ENCODE measurements at regions not wholly inside any gene's neighbourhood (a gene's known extent, or its start where the extent isn't known, plus 50 kb on each side); places are given as distances from the start of the nearest gene placed in this dataset.

DNA sequence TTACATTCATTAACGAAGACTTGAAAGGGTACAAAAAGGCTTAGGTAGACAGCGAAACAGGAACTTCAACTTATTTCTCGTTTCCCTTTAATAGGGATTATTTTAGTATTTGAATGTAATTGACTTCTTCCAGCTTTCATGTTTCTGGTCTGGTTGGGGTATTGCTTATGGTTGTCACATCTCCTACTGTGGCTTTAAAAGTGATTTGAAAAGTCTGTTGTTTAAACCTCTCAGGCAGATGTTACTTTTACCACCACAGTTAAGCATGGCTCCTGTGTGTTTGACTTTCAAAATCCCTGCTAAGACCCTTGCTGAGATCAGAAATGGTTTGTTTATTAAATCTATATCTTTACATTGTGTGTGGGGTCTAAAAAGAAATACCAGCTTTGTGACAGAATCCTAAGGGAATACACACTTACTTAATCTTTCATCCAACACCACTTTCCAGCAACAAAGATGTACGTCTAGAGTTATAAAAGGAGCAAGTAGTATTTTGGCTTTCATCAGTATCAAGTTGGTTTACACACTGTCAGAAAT lies 661.2 kb downstream of the FAT4 start:
- H3K9me3 Mint-ChIP-seq, result peaks cover 12% of the 10 kb centered on the region
- no peaks in the 10 kb centered on the region for H3K27me3 Mint-ChIP-seq
- no peak overlapping the region for H3K27ac Mint-ChIP-seq
- no peak overlapping the region for H3K4me3 Mint-ChIP-seq
- no peak for ATAC-seq (replicated peaks)
- no peaks in the 10 kb centered on the region for H3K4me1 Mint-ChIP-seq
- H3K36me3 Mint-ChIP-seq (ENCODE audit: low read depth), result no peaks in the 10 kb centered on the region

DNA sequence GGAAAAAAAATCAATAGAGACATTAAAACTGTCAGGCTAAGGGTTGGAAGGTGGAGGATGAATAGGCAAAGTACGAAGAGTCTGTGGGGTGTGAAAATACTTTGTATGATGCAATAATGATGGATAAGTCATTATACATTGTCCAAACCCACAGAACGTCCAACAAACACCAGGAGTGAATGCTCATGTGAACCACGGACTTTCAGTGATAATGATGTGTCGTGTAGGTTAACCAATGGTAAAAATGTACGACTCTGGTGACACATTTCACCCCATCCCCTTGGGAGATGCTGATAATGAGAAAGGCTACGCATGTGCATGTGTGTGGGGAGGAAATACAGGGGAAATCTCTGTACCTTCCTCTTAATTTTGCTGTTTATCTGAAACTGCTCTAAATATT lies 665.2 kb downstream of the FAT4 start:
- H3K36me3 Mint-ChIP-seq (ENCODE audit: low read depth), result no peaks in the 10 kb centered on the region
- H3K27me3 Mint-ChIP-seq, result no peaks in the 10 kb centered on the region
- no peaks in the 10 kb centered on the region for H3K4me1 Mint-ChIP-seq
- ATAC-seq (replicated peaks), result no peak
- H3K9me3 Mint-ChIP-seq, result peaks cover 11% of the 10 kb centered on the region
- H3K4me3 Mint-ChIP-seq, result no peak overlapping the region
- no peak overlapping the region for H3K27ac Mint-ChIP-seq

DNA sequence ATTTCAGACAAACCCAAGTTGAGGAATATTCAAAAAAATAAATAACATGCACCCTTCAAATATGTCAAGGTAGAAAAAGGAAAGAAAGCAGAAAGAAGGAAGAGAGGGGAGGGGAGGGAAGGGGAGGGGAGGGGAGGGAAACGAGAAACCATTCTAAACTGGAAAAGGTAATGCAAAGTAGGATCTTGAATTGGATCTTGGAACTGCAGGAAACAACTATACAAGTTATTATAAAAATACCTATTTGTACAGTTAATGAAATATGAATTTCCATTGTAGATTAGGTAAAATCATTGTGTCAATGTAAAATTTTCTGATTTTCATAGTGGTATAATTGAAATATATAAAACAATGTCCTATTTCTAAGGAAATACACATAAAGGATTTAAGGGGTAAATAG lies 668.4 kb downstream of the FAT4 start:
- H3K27ac Mint-ChIP-seq, result no peak overlapping the region

DNA sequence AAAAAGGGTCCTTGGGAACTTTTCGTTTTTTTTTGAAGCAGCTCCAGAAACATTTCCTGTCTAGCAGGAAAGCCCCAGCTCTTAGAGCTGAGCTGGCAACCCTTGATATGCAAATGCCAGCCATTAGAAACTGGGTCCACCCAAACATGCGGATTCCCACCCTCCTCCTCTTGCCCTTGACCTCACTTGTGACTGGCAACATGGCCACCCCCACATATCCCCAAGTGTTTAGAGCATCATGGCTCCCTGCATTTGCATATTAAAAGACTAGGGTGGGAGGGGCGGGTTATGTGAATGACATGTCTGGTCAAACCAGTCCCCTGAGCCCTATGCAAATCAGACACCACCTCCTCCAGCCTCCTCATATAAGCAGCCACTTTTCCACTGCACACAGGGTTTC lies 671.1 kb downstream of the FAT4 start:
- Mint-ChIP-seq H3K4me3 (no peak overlapping the region), H3K9me3 (peaks cover 20% of the 10 kb centered on the region), H3K27ac (no peak overlapping the region), H3K36me3 (ENCODE audit: low read depth) (no peaks in the 10 kb centered on the region), H3K27me3 (no peaks in the 10 kb centered on the region), H3K4me1 (no peaks in the 10 kb centered on the region)
- ATAC-seq (replicated peaks), result no peak

More for the DNA sequence above, 668.4 kb downstream of the FAT4 start:
- H3K4me3 Mint-ChIP-seq, result no peak overlapping the region
- no peaks in the 10 kb centered on the region for H3K4me1 Mint-ChIP-seq
- H3K36me3 Mint-ChIP-seq (ENCODE audit: low read depth), result no peaks in the 10 kb centered on the region
- peaks cover 20% of the 10 kb centered on the region for H3K9me3 Mint-ChIP-seq
- no peaks in the 10 kb centered on the region for H3K27me3 Mint-ChIP-seq
- ATAC-seq (replicated peaks), result no peak

DNA sequence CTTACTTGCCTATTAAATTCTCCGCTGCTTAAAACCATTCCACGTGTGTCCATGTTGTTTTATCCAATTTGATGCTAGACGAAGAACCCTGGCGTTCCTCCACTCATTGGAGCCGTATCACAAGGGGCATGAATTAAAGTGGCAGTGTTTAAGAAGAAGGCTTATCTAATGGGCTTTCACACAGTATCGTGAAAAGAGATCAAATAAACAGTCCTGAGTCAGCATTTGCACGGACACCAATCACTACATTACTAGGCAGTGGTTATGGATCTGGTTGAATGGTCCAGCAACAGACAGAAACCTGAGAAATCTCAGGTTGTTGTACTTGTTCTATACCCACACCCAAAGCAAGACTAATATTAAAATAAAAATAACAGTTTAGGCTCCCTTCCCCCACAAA lies 671.6 kb downstream of the FAT4 start:
- Mint-ChIP-seq H3K27me3 (no peaks in the 10 kb centered on the region), H3K9me3 (peaks cover 21% of the 10 kb centered on the region), H3K4me3 (no peak overlapping the region), H3K36me3 (ENCODE audit: low read depth) (no peaks in the 10 kb centered on the region), H3K27ac (no peak overlapping the region), H3K4me1 (no peaks in the 10 kb centered on the region)
- ATAC-seq (replicated peaks), result no peak

DNA sequence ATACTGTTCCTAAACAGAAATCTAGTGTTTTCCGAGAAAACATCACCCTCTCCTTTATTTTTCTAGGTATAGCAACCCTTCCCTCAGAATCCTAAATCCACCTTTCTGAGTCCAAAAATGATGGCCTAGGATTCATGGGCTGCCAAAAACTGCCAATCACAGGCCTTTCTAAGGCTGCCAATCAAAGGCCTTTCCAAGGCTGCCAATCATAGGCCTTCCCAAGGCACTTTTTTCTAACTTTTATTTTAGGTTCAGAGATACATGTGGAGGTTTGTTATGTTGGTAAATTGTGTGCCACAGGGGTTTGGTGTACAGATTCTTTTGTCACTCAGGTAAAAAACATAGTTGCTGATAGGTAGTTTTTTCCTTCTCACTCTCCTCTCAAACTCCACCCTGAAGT lies 673.7 kb downstream of the FAT4 start:
- Mint-ChIP-seq H3K36me3 (ENCODE audit: low read depth) (no peaks in the 10 kb centered on the region), H3K9me3 (peaks cover 17% of the 10 kb centered on the region), H3K27ac (no peak overlapping the region), H3K4me1 (no peaks in the 10 kb centered on the region), H3K4me3 (no peak overlapping the region), H3K27me3 (no peaks in the 10 kb centered on the region)
- no peak for ATAC-seq (replicated peaks)

DNA sequence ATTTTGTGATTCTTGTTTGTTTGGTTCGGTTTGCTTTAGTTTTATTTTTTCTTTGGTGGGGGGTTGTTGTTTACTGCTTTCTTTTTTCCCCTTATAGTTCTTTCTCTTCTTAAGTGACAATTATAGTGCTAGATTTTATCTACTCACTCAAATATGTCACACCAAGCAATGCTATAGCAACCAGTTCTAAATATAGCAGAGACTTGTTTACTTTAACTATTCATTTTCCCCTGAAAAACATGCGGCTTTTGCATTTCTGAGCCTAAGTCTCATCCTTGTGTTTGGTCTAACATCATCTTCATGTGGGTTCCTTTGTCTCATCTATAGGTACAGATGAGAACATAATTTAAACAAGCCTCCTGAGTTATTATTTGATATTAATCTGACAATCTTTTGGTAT lies 676.6 kb downstream of the FAT4 start:
- no peak for ATAC-seq (replicated peaks)
- Mint-ChIP-seq H3K27ac (no peak overlapping the region), H3K4me1 (no peaks in the 10 kb centered on the region), H3K9me3 (peaks cover 10% of the 10 kb centered on the region), H3K36me3 (ENCODE audit: low read depth) (no peaks in the 10 kb centered on the region), H3K4me3 (no peak overlapping the region), H3K27me3 (no peaks in the 10 kb centered on the region)

DNA sequence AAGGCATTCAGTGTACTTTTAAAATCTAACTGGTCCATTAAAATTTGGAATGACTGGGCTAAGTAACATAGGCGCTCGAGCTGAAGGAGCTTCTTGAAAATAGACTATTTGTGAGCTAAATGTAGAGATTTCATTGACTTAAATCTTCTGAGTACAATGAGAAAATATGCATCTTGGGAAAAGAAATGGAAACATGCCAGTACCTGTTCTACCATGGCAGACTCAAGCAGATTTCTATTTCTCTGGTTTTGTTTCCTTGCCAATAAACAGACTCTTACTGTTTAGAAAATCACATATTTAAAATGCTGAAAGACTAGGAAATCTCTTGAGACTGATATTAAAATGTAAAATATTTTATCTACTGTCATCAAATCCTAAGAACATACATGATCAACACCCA lies 678.1 kb downstream of the FAT4 start:
- Mint-ChIP-seq H3K27ac (no peak overlapping the region), H3K27me3 (no peaks in the 10 kb centered on the region), H3K4me3 (no peak overlapping the region), H3K4me1 (no peaks in the 10 kb centered on the region), H3K9me3 (peaks cover 5% of the 10 kb centered on the region), H3K36me3 (ENCODE audit: low read depth) (no peaks in the 10 kb centered on the region)
- no peak for ATAC-seq (replicated peaks)

DNA sequence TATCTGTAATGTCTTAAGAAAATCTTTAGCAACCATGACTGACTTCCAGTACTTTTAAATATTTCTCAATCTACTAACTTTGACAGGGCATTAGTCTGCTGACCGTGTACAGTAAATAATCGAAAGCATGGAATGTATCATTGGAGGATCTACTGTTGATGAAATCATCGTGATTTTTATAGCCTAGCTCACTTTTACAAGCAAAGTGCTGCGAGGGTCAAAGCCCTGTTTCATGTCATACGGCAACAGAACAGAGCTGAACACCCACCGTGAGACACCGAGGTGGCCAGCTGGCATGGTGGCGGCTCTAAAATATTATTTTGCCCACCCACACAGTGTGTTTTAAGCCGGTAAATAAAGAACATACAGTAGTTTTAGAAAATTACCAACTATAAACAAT lies 679.3 kb downstream of the FAT4 start:
- Mint-ChIP-seq H3K36me3 (ENCODE audit: low read depth) (no peaks in the 10 kb centered on the region), H3K4me3 (no peak overlapping the region), H3K9me3 (peaks cover 5% of the 10 kb centered on the region), H3K4me1 (no peaks in the 10 kb centered on the region), H3K27ac (no peak overlapping the region), H3K27me3 (no peaks in the 10 kb centered on the region)
- no peak for ATAC-seq (replicated peaks)

DNA sequence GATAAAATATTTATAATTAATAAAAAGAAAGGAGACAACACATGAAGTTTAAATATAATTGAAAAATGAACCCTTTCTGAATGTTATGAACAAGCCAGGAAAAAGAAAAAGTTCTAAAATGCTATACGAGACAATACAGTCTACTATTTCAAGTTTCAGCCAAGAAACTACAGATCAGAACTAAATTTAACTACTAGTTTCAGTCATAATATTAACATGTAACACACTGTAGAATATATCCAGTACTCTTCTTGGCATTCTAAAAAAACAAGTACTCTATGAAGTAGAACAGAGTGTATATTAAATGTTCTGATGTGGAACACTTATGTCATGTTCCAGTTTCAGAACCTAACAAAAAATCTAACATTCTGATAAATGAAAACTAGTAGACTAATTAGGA lies 679.7 kb downstream of the FAT4 start:
- Mint-ChIP-seq H3K9me3 (peaks cover 5% of the 10 kb centered on the region), H3K27me3 (no peaks in the 10 kb centered on the region), H3K36me3 (ENCODE audit: low read depth) (no peaks in the 10 kb centered on the region), H3K4me1 (no peaks in the 10 kb centered on the region), H3K4me3 (no peak overlapping the region), H3K27ac (no peak overlapping the region)
- ATAC-seq (replicated peaks), result no peak

DNA sequence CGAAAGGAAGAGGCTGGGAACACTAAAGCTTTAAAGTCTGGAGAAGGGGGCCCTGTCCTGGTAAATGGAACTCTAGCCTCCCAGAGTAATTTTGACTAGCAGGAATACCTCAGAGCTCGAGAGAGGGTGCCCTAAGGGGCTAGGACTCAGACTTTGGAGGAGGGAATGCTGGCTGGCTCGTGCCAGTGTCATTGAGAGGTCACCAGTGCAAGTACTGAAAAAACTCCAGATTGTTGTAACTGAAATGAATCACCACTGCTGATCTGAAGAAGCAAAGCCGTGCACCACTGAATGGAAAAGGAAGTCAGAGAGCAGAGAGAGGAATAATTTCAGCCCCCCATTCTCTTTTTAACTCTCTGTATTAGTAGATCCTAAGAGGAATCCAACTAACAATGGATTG lies 690.2 kb downstream of the FAT4 start:
- Mint-ChIP-seq H3K27ac (no peak overlapping the region), H3K4me1 (no peaks in the 10 kb centered on the region), H3K36me3 (ENCODE audit: low read depth) (no peaks in the 10 kb centered on the region), H3K4me3 (no peak overlapping the region), H3K9me3 (peaks cover 15% of the 10 kb centered on the region), H3K27me3 (no peaks in the 10 kb centered on the region)
- no peak for ATAC-seq (replicated peaks)

DNA sequence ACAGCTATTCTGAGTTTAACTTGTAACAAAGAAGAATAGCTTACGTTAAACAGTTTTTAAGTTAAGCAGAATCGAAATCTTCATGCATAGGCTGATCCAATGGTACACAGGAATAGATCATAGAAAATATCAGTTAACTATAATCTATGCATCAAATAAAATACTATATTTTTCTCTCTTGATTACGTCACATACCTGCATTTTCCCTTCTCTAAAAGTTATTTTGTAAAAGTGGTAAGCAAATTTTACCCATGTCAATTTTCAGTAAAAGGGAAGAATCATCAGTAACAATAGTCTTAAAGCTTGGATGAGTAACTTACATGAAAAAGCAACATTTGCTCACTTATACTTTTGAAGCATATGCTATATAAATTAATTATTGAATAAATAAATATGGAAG lies 692.4 kb downstream of the FAT4 start:
- ATAC-seq (replicated peaks), result no peak
- Mint-ChIP-seq H3K9me3 (peaks cover 20% of the 10 kb centered on the region), H3K27ac (no peak overlapping the region), H3K4me3 (no peak overlapping the region), H3K36me3 (ENCODE audit: low read depth) (no peaks in the 10 kb centered on the region), H3K27me3 (no peaks in the 10 kb centered on the region), H3K4me1 (no peaks in the 10 kb centered on the region)

DNA sequence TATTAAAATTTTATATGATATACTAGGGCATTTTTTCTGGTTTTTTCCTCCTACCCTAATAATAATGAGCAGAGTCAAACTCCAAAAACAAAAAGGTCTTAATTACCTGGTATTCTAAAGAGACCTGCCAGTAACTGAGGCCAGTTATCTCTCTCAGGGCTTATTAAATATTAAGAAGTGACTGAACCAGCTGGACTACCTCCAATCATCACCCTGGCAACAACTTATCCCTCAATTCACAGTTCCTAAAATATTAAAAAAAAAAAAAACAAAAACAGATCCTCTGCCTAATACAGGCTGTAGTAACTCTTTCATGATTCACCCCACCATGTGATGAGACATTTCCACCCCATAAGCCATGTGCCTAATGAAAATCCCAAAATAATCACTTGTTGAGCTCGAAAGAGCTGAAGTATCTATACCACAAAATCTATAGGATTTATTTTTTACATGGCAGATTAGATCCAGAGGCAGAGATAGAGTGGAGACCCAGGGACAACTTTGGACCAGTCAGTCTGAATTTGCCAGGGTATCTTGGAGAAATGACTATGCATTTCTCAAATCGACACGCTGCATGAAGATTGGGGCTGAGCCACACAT lies 698.0 kb downstream of the FAT4 start:
- H3K4me1 Mint-ChIP-seq, result no peaks in the 10 kb centered on the region
- ATAC-seq (replicated peaks), result no peak
- no peak overlapping the region for H3K4me3 Mint-ChIP-seq
- no peaks in the 10 kb centered on the region for H3K36me3 Mint-ChIP-seq (ENCODE audit: low read depth)
- H3K9me3 Mint-ChIP-seq, result peaks cover 14% of the 10 kb centered on the region
- no peak overlapping the region for H3K27ac Mint-ChIP-seq
- no peaks in the 10 kb centered on the region for H3K27me3 Mint-ChIP-seq

DNA sequence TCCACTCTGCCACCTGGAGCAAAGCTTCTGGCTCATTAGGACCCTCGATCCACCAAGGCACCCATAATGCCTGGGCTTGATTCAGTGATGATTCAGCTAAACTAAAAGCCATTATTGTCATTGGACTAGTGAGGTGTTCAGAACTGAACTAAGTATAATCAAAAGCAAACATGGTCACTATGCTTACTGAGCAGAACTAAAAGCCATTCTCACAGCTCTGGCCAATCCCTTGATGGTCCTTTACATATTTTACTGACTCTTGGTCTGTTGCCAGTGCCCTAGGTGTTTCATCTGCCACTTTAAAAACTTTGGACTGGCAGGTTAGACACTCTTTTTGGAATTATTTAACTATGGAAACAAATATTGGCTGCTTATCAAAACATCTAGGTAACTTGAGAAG lies 703.5 kb downstream of the FAT4 start:
- no peaks in the 10 kb centered on the region for H3K36me3 Mint-ChIP-seq (ENCODE audit: low read depth)
- H3K4me3 Mint-ChIP-seq, result no peak overlapping the region
- H3K4me1 Mint-ChIP-seq, result no peaks in the 10 kb centered on the region
- peaks cover 12% of the 10 kb centered on the region for H3K9me3 Mint-ChIP-seq
- H3K27me3 Mint-ChIP-seq, result no peaks in the 10 kb centered on the region
- ATAC-seq (replicated peaks), result no peak
- no peak overlapping the region for H3K27ac Mint-ChIP-seq

DNA sequence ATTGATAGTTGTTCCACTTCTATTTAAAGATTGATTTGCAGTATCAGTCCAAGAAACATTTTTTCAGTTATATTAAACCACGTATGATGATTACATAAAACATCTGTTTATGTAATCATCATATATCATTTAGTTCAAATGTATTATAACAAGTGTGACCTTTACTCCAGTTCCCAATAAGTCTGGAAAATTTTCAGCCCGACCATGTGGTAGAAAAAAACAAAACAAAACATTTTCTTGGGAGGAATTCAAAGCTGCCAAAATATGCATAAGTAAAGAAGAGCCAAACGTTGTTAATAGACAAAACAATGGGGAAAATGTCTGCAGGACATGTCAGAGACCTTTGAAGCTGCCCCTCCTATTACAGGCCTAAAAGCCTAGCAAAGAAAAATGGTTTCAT lies 709.1 kb downstream of the FAT4 start:
- H3K27me3 Mint-ChIP-seq, result no peaks in the 10 kb centered on the region
- no peak for ATAC-seq (replicated peaks)
- no peaks in the 10 kb centered on the region for H3K36me3 Mint-ChIP-seq (ENCODE audit: low read depth)
- peaks cover 11% of the 10 kb centered on the region for H3K9me3 Mint-ChIP-seq
- no peak overlapping the region for H3K27ac Mint-ChIP-seq
- no peaks in the 10 kb centered on the region for H3K4me1 Mint-ChIP-seq
- no peak overlapping the region for H3K4me3 Mint-ChIP-seq

DNA sequence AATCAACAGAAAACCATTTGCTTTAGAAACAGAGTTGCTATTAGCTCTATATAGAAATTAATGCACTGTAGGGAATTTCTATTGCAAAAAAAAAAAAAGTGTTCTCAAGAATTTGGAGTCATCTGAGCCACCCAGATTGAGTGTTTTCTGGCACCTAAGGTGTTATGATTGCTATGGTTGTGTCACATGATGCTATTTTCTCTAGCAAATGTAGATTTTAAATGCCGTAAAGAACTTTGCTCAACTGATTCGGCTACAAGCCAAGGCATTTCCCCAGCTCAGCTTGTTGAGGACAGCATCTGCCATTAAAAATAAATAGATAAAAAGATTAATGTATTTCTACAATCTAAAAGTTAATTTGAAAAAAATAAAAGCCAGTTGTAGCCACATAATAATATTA lies 712.8 kb downstream of the FAT4 start:
- no peak overlapping the region for H3K27ac Mint-ChIP-seq
- no peaks in the 10 kb centered on the region for H3K27me3 Mint-ChIP-seq
- no peak for ATAC-seq (replicated peaks)
- H3K9me3 Mint-ChIP-seq, result peaks cover 7% of the 10 kb centered on the region
- H3K4me1 Mint-ChIP-seq, result no peaks in the 10 kb centered on the region
- no peaks in the 10 kb centered on the region for H3K36me3 Mint-ChIP-seq (ENCODE audit: low read depth)
- H3K4me3 Mint-ChIP-seq, result no peak overlapping the region
